Hepatocyte (in vitro differentiated cells): ENCODE measurements at regions not wholly inside any gene's neighbourhood (a gene's known extent, or its start where the extent isn't known, plus 50 kb on each side); places are given as distances from the start of the nearest gene placed in this dataset.
"Not testable (repeated sequence)": the region's sequence is repeated elsewhere in the genome, so short reads cannot be mapped to it uniquely, and the experiment has no call there.

ENCODE experiments used
- DNase-seq: peaks from one replicate; pipeline ENCODE4 v3.0.0-alpha.2; 2016; ENCODE audit warnings: low spot score
- H2AFZ ChIP-seq: fragments of 200-600 bp; sonication (generic); 2 replicates; pipeline ENCODE4 v1.6.0; 2016; ENCODE audit warnings: antibody characterized with exemption, mild to moderate bottlenecking
- H3K27ac ChIP-seq: fragments of 200-600 bp; sonication (generic); 2 replicates; pipeline ENCODE4 v1.5.1; 2016; ENCODE audit warnings: mild to moderate bottlenecking
- H3K27me3 ChIP-seq: fragments of 200-600 bp; sonication (generic); 2 replicates; pipeline ENCODE4 v1.6.1; 2016
- H3K36me3 ChIP-seq: fragments of 200-600 bp; sonication (generic); replicated peaks from 2 replicates; pipeline ENCODE4 v1.5.1; 2016; ENCODE audit warnings: low read depth; ENCODE audit not compliant: insufficient read depth
- H3K4me1 ChIP-seq: fragments of 200-600 bp; sonication (generic); 2 replicates; pipeline ENCODE4 v1.5.1; 2016; ENCODE audit warnings: mild to moderate bottlenecking, moderate library complexity; ENCODE audit not compliant: insufficient read depth
- H3K4me2 ChIP-seq: fragments of 200-600 bp; sonication (generic); 2 replicates; pipeline ENCODE4 v1.6.0; 2016
- H3K4me3 ChIP-seq: fragments of 200-600 bp; sonication (generic); 2 replicates; pipeline ENCODE4 v1.5.1; 2016; ENCODE audit warnings: mild to moderate bottlenecking
- H3K79me2 ChIP-seq: fragments of 200-600 bp; sonication (generic); 2 replicates; pipeline ENCODE4 v1.6.0; 2017; ENCODE audit warnings: mild to moderate bottlenecking
- H3K9me2 ChIP-seq: fragments of 200-600 bp; sonication (generic); replicated peaks from 2 replicates; pipeline ENCODE4 v1.6.0; 2017; ENCODE audit warnings: mild to moderate bottlenecking; ENCODE audit not compliant: insufficient read depth
- H3K9me3 ChIP-seq: fragments of 200-600 bp; sonication (generic); 2 replicates; pipeline ENCODE4 v1.5.1; 2016; ENCODE audit warnings: low read depth, mild to moderate bottlenecking
- H4K20me1 ChIP-seq: fragments of 200-600 bp; sonication (generic); 2 replicates; pipeline ENCODE4 v1.6.0; 2016; ENCODE audit warnings: mild to moderate bottlenecking; ENCODE audit not compliant: insufficient read depth, poor library complexity, severe bottlenecking
- CTCF ChIP-seq: fragments of 200-600 bp; sonication (generic); IDR thresholded peaks from 2 replicates; pipeline ENCODE4 v1.5.1; 2016; ENCODE audit warnings: antibody characterized with exemption, mild to moderate bottlenecking; ENCODE audit not compliant: poor library complexity
- EZH2 ChIP-seq: fragments of 200-600 bp; sonication (generic); IDR thresholded peaks from 2 replicates; pipeline ENCODE4 v1.6.1; 2016; ENCODE audit warnings: antibody characterized with exemption, mild to moderate bottlenecking, borderline replicate concordance
- EZH2phosphoT487 ChIP-seq: fragments of 200-600 bp; sonication (generic); IDR thresholded peaks from one replicate; pipeline ENCODE4 v1.6.1; 2018; ENCODE audit warnings: antibody characterized with exemption, mild to moderate bottlenecking, low read depth, moderate library complexity; ENCODE audit not compliant: unreplicated experiment, severe bottlenecking
- WGBS: methylation state at CpG from one replicate; pipeline ENCODE4 v1.1.6; 2016; ENCODE audit warnings: low lambda C conversion rate; ENCODE audit errors: missing lambda C conversion rate; 5-methylcytosine and 5-hydroxymethylcytosine counted together

GRCh38 chr6:79369026-79369425, 134.5 kb upstream of the HMGN3 start:
- H3K4me1 ChIP-seq: peaks cover 5% of the 10 kb centered on the region
- no peaks in the 10 kb centered on the region for H3K36me3 ChIP-seq
- peaks cover 8% of the 10 kb centered on the region for H3K9me3 ChIP-seq
- no peaks in the 10 kb centered on the region for H3K27me3 ChIP-seq
- no peak overlapping the region for H2AFZ ChIP-seq
- H3K4me3 ChIP-seq: no peak overlapping the region
- H3K79me2 ChIP-seq: no peaks in the 10 kb centered on the region
- 79% methylated on average over 3 of the region's 3 CpGs for WGBS
- no peak overlapping the region for H3K4me2 ChIP-seq
- H3K9me2 ChIP-seq: no peaks in the 10 kb centered on the region
- DNase-seq: no peak
- no peak for TF ChIP-seq CTCF
- TF ChIP-seq EZH2: no peak
- no peak for TF ChIP-seq EZH2phosphoT487
- no peaks in the 10 kb centered on the region for H4K20me1 ChIP-seq
- H3K27ac ChIP-seq: no peak overlapping the region

DNA sequence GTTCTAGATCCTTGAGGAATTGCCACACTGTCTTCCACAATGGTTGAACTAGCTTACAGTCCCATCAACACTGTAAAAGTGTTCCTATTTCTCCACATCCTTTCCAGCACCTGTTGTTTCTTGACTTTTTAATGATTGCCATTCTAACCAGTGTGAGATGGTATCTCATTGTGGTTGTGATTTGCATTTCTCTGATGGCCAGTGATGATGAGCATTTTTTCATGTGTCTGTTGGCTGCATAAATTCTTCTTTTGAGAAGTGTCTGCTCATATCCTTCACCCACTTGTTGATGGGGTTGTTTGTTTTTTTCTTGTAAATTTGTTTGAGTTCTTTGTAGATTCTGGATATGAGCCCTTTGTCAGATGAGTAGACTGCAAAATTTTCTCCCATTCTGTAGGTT, 129.0 kb upstream of the HMGN3 start:
- not testable (repeated sequence) for H3K9me2 ChIP-seq, H3K4me1 ChIP-seq, H4K20me1 ChIP-seq

GRCh38 chr6:79361074-79361473, 126.6 kb upstream of the HMGN3 start:
- H3K9me2 ChIP-seq, H3K4me2 ChIP-seq, H3K27me3 ChIP-seq, H3K36me3 ChIP-seq, H2AFZ ChIP-seq, H3K4me1 ChIP-seq, H4K20me1 ChIP-seq, H3K4me3 ChIP-seq, H3K79me2 ChIP-seq, H3K9me3 ChIP-seq, DNase-seq, H3K27ac ChIP-seq: not testable (repeated sequence)
- WGBS: 81% methylated on average over 2 of the region's 2 CpGs

More for the DNA sequence above, 129.0 kb upstream of the HMGN3 start:
- H3K27me3 ChIP-seq, DNase-seq, H3K4me3 ChIP-seq, H3K27ac ChIP-seq, H3K36me3 ChIP-seq, H3K4me2 ChIP-seq, H3K79me2 ChIP-seq, H2AFZ ChIP-seq, H3K9me3 ChIP-seq: not testable (repeated sequence)

DNA sequence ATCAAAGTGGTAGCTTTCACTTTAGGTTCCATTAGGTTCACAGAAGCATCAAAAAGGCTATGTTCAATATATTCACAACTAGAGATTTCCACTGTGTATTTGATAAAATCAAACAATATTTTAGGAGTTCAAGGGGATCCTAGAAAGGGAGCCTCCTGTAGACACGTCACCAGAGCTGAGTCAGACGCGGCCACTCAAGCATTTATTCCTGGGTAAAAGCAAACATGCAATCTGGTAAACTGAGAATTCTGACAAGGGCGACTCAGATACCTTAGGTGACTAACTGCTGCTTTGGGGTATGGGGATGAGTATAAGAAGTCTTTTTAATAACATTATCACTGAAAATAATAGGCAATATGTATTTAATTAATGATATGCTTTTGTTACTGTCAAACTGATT, 118.7 kb upstream of the HMGN3 start:
- Histone ChIP-seq H2AFZ (no peak overlapping the region), H3K9me3 (no peaks in the 10 kb centered on the region), H3K27ac (no peak overlapping the region), H3K4me3 (no peak overlapping the region), H3K9me2 (no peaks in the 10 kb centered on the region), H3K27me3 (no peaks in the 10 kb centered on the region), H3K4me2 (no peak overlapping the region), H3K79me2 (no peaks in the 10 kb centered on the region), H4K20me1 (no peaks in the 10 kb centered on the region), H3K4me1 (no peaks in the 10 kb centered on the region), H3K36me3 (no peaks in the 10 kb centered on the region)
- TF ChIP-seq EZH2: no peak
- TF ChIP-seq CTCF: no peak
- TF ChIP-seq EZH2phosphoT487: no peak
- no peak for DNase-seq
- 85% methylated on average over 4 of the region's 4 CpGs for WGBS

DNA sequence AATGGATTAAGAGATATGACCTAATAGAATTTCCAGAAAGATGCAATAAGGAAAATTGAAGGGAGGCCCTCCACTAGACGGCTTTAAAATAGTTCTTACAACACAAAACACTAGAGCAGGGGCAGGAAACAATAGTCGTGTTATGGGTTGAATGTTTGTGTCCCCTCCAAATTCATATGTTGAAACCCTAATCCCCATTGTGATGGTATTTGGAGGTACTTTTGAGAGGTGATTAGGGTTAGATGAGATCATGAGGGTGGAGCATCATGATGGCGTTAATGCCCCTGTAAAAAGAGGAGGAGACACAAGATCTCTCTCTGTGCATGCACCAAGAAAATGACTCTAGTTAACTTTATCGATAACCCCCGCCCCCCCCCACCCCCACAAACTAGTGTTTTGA, 104.0 kb upstream of the HMGN3 start:
- no peaks in the 10 kb centered on the region for H3K79me2 ChIP-seq
- no peaks in the 10 kb centered on the region for H3K27me3 ChIP-seq
- WGBS: 74% methylated on average over 5 of the region's 5 CpGs
- no peaks in the 10 kb centered on the region for H3K4me1 ChIP-seq
- no peak for DNase-seq
- H3K9me3 ChIP-seq: no peaks in the 10 kb centered on the region
- H3K4me2 ChIP-seq: no peak overlapping the region
- H2AFZ ChIP-seq: no peak overlapping the region
- no peaks in the 10 kb centered on the region for H4K20me1 ChIP-seq
- no peaks in the 10 kb centered on the region for H3K9me2 ChIP-seq
- TF ChIP-seq EZH2phosphoT487 (no peak), CTCF (no peak), EZH2 (no peak)
- no peaks in the 10 kb centered on the region for H3K36me3 ChIP-seq
- H3K27ac ChIP-seq: no peak overlapping the region
- no peak overlapping the region for H3K4me3 ChIP-seq
